HCT116 (cell line): ENCODE measurements at regions not wholly inside any gene's neighbourhood (a gene's known extent, or its start where the extent isn't known, plus 50 kb on each side); places are given as distances from the start of the nearest gene placed in this dataset.

Source experiments
- ATAC-seq: fragments of 200-7000 bp; cut with Tn5 transposase; 2 replicates; pipeline ENCODE4 v1.9.1; 2020; ENCODE audit warnings: mild to moderate bottlenecking, moderate library complexity
- BruUV-seq: library from RNA; stranded (reverse); fragments of 400-500 nt; replicated peaks from 2 replicates; lab custom pipeline; 2021; lab: Mats Ljungman, UMichigan
- CTCF ChIA-PET: fragments of 300-600 bp; sonication (Branson Sonifier 250); formaldehyde crosslinking; loops from one replicate; lab custom pipeline; 2021; ENCODE audit warnings: antibody characterized with exemption; lab: Charles Lee
- POLR2A ChIA-PET: fragments of 300-600, 350-600 bp; sonication (Branson Sonifier 250); formaldehyde crosslinking; loops from one replicate; lab custom pipeline; 2021; ENCODE audit warnings: antibody characterized with exemption; lab: Charles Lee
- RAD21 ChIA-PET, 2 experiments: fragments of 300-600 bp; sonication (Branson Sonifier 250); formaldehyde crosslinking; loops; one replicate each; lab custom pipeline; 2023; ENCODE audit warnings: low total read pairs in 2 of 2; ENCODE audit not compliant: uncharacterized antibody in 2 of 2, unreplicated experiment in 2 of 2, low non-redundant PET in 1 of 2; lab: Charles Lee
- DNase-seq: peaks from one replicate; pipeline ENCODE4 v3.0.0-alpha.2; 2010; ENCODE audit warnings: low read depth, low spot score
- H2AFZ ChIP-seq: fragments of 200-600 bp; shearing (Covaris generic), sonication (generic); 2 replicates; pipeline ENCODE4 v1.6.1; 2017; ENCODE audit warnings: low read depth, mixed run types, mixed read lengths, antibody characterized with exemption, low read length; ENCODE audit not compliant: poor library complexity, severe bottlenecking
- H3K27ac ChIP-seq: 2 replicates; pipeline ENCODE4 v1.5.1; 2012; ENCODE audit warnings: low read depth, low read length
- H3K27me3 ChIP-seq: fragments of 200-600 bp; sonication (generic); 2 replicates; pipeline ENCODE4 v1.6.1; 2016; ENCODE audit warnings: mixed run types, low read length, mixed read lengths; ENCODE audit not compliant: insufficient read depth
- H3K36me3 ChIP-seq, 2 experiments: fragments of 200-500 bp in 1 of 2; fragments of 200-600 bp in 1 of 2; sonication (Bioruptor generic) in 1 of 2; sonication (generic) in 1 of 2; 2 replicates each; pipeline versions ENCODE4 v1.5.1 to v1.6.1; 2014 to 2016; ENCODE audit warnings: low read length in 2 of 2, inconsistent platforms in 1 of 2, mixed read lengths in 1 of 2, mixed run types in 1 of 2; ENCODE audit not compliant: insufficient read depth in 2 of 2, control insufficient read depth in 1 of 2
- H3K4me1 ChIP-seq, 2 experiments: fragments of 200-600 bp in 1 of 2; sonication (generic) in 1 of 2; 2 replicates each; pipeline versions ENCODE4 v1.5.1 to v1.6.1; 2012 to 2017; ENCODE audit warnings: low read length in 2 of 2, inconsistent platforms in 1 of 2, mild to moderate bottlenecking in 1 of 2, mixed read lengths in 1 of 2, mixed run types in 1 of 2, moderate library complexity in 1 of 2; ENCODE audit not compliant: insufficient read depth in 2 of 2, control insufficient read depth in 1 of 2
- H3K4me2 ChIP-seq: fragments of 200-600 bp; sonication (generic); 2 replicates; pipeline ENCODE4 v1.6.1; 2017; ENCODE audit warnings: mixed run types, low read length, mixed read lengths
- H3K4me3 ChIP-seq, 2 experiments: fragments of 200-600 bp in 1 of 2; sonication (generic) in 1 of 2; replicated peaks in 1 of 2; 2 replicates each; pipeline ENCODE4 v1.5.1; 2011 to 2016; ENCODE audit warnings: low read length in 2 of 2, control low read depth in 1 of 2, low read depth in 1 of 2, mild to moderate bottlenecking in 1 of 2, mixed read lengths in 1 of 2, mixed run types in 1 of 2
- H3K79me2 ChIP-seq: fragments of 200-600 bp; sonication (generic); 2 replicates; pipeline ENCODE4 v1.6.1; 2017; ENCODE audit warnings: mild to moderate bottlenecking, mixed run types, low read length, moderate library complexity, mixed read lengths; ENCODE audit not compliant: insufficient read depth
- H3K9ac ChIP-seq: fragments of 200-600 bp; sonication (generic); 2 replicates; pipeline ENCODE4 v1.6.1; 2016; ENCODE audit warnings: low read length, mixed read lengths
- H3K9me2 ChIP-seq: fragments of 200-600 bp; sonication (generic), shearing (Covaris generic); 2 replicates; pipeline ENCODE4 v1.6.1; 2017; ENCODE audit warnings: mixed run types, mild to moderate bottlenecking, moderate library complexity; ENCODE audit not compliant: insufficient read depth
- H3K9me3 ChIP-seq, 2 experiments: fragments of 200-500 bp in 1 of 2; fragments of 200-600 bp in 1 of 2; sonication (Bioruptor generic) in 1 of 2; sonication (generic) in 1 of 2; 2 replicates each; pipeline ENCODE4 v1.6.1; 2014 to 2017; ENCODE audit warnings: low read length in 2 of 2, mixed read lengths in 2 of 2, inconsistent platforms in 1 of 2, low read depth in 1 of 2, mild to moderate bottlenecking in 1 of 2, mixed run types in 1 of 2, moderate library complexity in 1 of 2; ENCODE audit not compliant: control insufficient read depth in 1 of 2, insufficient read depth in 1 of 2
- H4K20me1 ChIP-seq: fragments of 200-600 bp; sonication (generic), shearing (Covaris generic); 2 replicates; pipeline ENCODE4 v1.6.1; 2017; ENCODE audit warnings: mixed run types, mild to moderate bottlenecking, moderate library complexity; ENCODE audit not compliant: insufficient read depth
- CBX3 ChIP-seq: IDR thresholded peaks from 2 replicates; pipeline ENCODE4 v1.6.1; 2012; ENCODE audit warnings: low read depth
- CEBPB ChIP-seq: IDR thresholded peaks from 2 replicates; pipeline ENCODE4 v1.6.1; 2012; ENCODE audit warnings: low read depth
- EGR1 ChIP-seq: IDR thresholded peaks from 2 replicates; pipeline ENCODE4 v1.6.1; 2012; ENCODE audit warnings: low read depth
- ELF1 ChIP-seq: IDR thresholded peaks from 2 replicates; pipeline ENCODE4 v1.6.1; 2012; ENCODE audit warnings: low read depth, borderline replicate concordance
- EZH2 ChIP-seq: fragments of 200-600 bp; sonication (generic); IDR thresholded peaks from 2 replicates; pipeline ENCODE4 v1.6.1; 2017; ENCODE audit warnings: antibody characterized with exemption, mixed run types
- FOSL1 ChIP-seq: IDR thresholded peaks from 2 replicates; pipeline ENCODE4 v1.6.1; 2012; ENCODE audit warnings: low read depth
- MAX ChIP-seq: IDR thresholded peaks from 2 replicates; pipeline ENCODE4 v1.6.1; 2012
- POLR2A ChIP-seq: IDR thresholded peaks from 2 replicates; pipeline ENCODE4 v1.7.0; 2011; ENCODE audit warnings: borderline replicate concordance; ENCODE audit not compliant: insufficient read depth, insufficient read length; ENCODE audit errors: extremely low read depth
- RAD21 ChIP-seq: IDR thresholded peaks from 2 replicates; pipeline ENCODE4 v1.6.1; 2012; ENCODE audit warnings: low read depth, mild to moderate bottlenecking
- REST ChIP-seq: IDR thresholded peaks from 2 replicates; pipeline ENCODE4 v1.6.1; 2012; ENCODE audit warnings: low read depth
- YY1 ChIP-seq: IDR thresholded peaks from 2 replicates; pipeline ENCODE4 v1.6.1; 2011; ENCODE audit warnings: low read length, low read depth, moderate library complexity, mild to moderate bottlenecking; ENCODE audit not compliant: insufficient replicate concordance; ENCODE audit errors: extremely low read depth
- ZFX ChIP-seq: fragments of 450-650 bp; IDR thresholded peaks from 2 replicates; pipeline ENCODE4 v1.6.1; 2017
- ZNF274 ChIP-seq: fragments of 200-500 bp; sonication (Bioruptor generic); IDR thresholded peaks from 2 replicates; pipeline ENCODE4 v1.6.1; 2014; ENCODE audit warnings: mild to moderate bottlenecking, low read depth, low read length, inconsistent platforms
- intact Hi-C: fragments of 100-400 bp; cut with micrococcal nuclease; formaldehyde crosslinking; loops from 2 replicates; pipeline ENCODE4 v1.10.0; 2022
- TF ChIP-seq, protein P1 (sequence below): IDR thresholded peaks from 2 replicates; pipeline ENCODE4 v1.6.1; 2011; ENCODE audit warnings: mild to moderate bottlenecking, low read length, moderate library complexity; ENCODE audit not compliant: insufficient replicate concordance; ENCODE audit errors: extremely low read depth
- TF ChIP-seq, protein P2 (sequence below): IDR thresholded peaks from 2 replicates; pipeline ENCODE4 v1.6.1; 2012

GRCh38 chr5:158614951-158615350, 484.8 kb downstream of the EBF1 start:
- no peaks in the 10 kb centered on the region for H3K9me2 ChIP-seq
- no peak overlapping the region for H3K4me2 ChIP-seq
- CTCF ChIA-PET = no interaction called here
- H2AFZ ChIP-seq = no peak overlapping the region
- H3K9me3 ChIP-seq = no peaks in the 10 kb centered on the region
- no peaks in the 10 kb centered on the region for H3K4me1 ChIP-seq
- DNase-seq (no peak), ATAC-seq (no peak)
- no peaks in the 10 kb centered on the region for H3K36me3 ChIP-seq
- no peak overlapping the region for H3K4me3 ChIP-seq
- H3K27ac ChIP-seq = no peak overlapping the region
- intact Hi-C loops = no loop called here
- RAD21 ChIA-PET = no interaction called here
- no peak overlapping the region for H3K9ac ChIP-seq
- no peaks in the 10 kb centered on the region for H4K20me1 ChIP-seq
- H3K27me3 ChIP-seq = no peaks in the 10 kb centered on the region
- no peaks in the 10 kb centered on the region for H3K79me2 ChIP-seq
- POLR2A ChIA-PET = no interaction called here
- BruUV-seq = no TSS peak
- TF ChIP-seq MAX = no peak
- TF ChIP-seq CBX3 = no peak
- no peak for TF ChIP-seq RAD21
- TF ChIP-seq, protein P1, sequence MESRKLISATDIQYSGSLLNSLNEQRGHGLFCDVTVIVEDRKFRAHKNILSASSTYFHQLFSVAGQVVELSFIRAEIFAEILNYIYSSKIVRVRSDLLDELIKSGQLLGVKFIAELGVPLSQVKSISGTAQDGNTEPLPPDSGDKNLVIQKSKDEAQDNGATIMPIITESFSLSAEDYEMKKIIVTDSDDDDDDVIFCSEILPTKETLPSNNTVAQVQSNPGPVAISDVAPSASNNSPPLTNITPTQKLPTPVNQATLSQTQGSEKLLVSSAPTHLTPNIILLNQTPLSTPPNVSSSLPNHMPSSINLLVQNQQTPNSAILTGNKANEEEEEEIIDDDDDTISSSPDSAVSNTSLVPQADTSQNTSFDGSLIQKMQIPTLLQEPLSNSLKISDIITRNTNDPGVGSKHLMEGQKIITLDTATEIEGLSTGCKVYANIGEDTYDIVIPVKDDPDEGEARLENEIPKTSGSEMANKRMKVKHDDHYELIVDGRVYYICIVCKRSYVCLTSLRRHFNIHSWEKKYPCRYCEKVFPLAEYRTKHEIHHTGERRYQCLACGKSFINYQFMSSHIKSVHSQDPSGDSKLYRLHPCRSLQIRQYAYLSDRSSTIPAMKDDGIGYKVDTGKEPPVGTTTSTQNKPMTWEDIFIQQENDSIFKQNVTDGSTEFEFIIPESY = no peak
- TF ChIP-seq ZNF274 = no peak
- no peak for TF ChIP-seq CEBPB
- TF ChIP-seq FOSL1 = no peak
- no peak for TF ChIP-seq EGR1
- TF ChIP-seq REST = no peak
- TF ChIP-seq ZFX = no peak
- TF ChIP-seq POLR2A = no peak
- no peak for TF ChIP-seq EZH2
- TF ChIP-seq YY1 = no peak
- no peak for TF ChIP-seq ELF1
- TF ChIP-seq, protein P2, sequence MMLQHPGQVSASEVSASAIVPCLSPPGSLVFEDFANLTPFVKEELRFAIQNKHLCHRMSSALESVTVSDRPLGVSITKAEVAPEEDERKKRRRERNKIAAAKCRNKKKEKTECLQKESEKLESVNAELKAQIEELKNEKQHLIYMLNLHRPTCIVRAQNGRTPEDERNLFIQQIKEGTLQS = no peak
